OCI-LY7 (cell line): ENCODE measurements at regions not wholly inside any gene's neighbourhood (a gene's known extent, or its start where the extent isn't known, plus 50 kb on each side); places are given as distances from the start of the nearest gene placed in this dataset.

Experiments
- BruUV-seq: library from RNA; stranded (reverse); fragments of 400-500 nt; replicated peaks from 2 replicates; lab custom pipeline; 2021; lab: Mats Ljungman, UMichigan
- CTCF ChIA-PET: fragments of 300-600 bp; sonication (Branson Sonifier 250); formaldehyde crosslinking; loops from one replicate; lab custom pipeline; 2022; ENCODE audit warnings: antibody characterized with exemption; ENCODE audit not compliant: unreplicated experiment; lab: Charles Lee
- POLR2A ChIA-PET: fragments of 300-600 bp; sonication (Branson Sonifier 250); formaldehyde crosslinking; loops from one replicate; lab custom pipeline; 2022; ENCODE audit warnings: antibody characterized with exemption; lab: Charles Lee
- DNase-seq: peaks from one replicate; pipeline ENCODE4 v3.0.0-alpha.2; 2015; ENCODE audit warnings: low spot score
- H2AFZ ChIP-seq: fragments of 200-600 bp; sonication (generic), shearing (Covaris generic); 2 replicates; pipeline ENCODE4 v1.6.1; 2014; ENCODE audit warnings: mild to moderate bottlenecking, antibody characterized with exemption, low read length, moderate library complexity
- H3K27ac ChIP-seq: fragments of 200-600 bp; sonication (generic); 2 replicates; pipeline ENCODE4 v1.5.1; 2014; ENCODE audit warnings: mixed run types, low read depth, mild to moderate bottlenecking, moderate library complexity, low read length, inconsistent platforms; ENCODE audit not compliant: poor library complexity, severe bottlenecking
- H3K36me3 ChIP-seq: fragments of 200-600 bp; sonication (generic); 2 replicates; pipeline ENCODE4 v1.6.1; 2014; ENCODE audit warnings: mild to moderate bottlenecking, antibody characterized with exemption, low read length, moderate library complexity, mixed read lengths; ENCODE audit not compliant: insufficient read depth
- H3K4me1 ChIP-seq: fragments of 200-600 bp; sonication (generic); 2 replicates; pipeline ENCODE4 v1.5.1; 2014; ENCODE audit warnings: mild to moderate bottlenecking, low read length; ENCODE audit not compliant: insufficient read depth, poor library complexity, severe bottlenecking
- H3K4me2 ChIP-seq: fragments of 200-600 bp; sonication (generic); 2 replicates; pipeline ENCODE4 v1.6.1; 2014; ENCODE audit warnings: mild to moderate bottlenecking, low read length
- H3K4me3 ChIP-seq: fragments of 200-600 bp; sonication (generic); 2 replicates; pipeline ENCODE4 v1.5.1; 2014; ENCODE audit warnings: mild to moderate bottlenecking, low read depth, low read length; ENCODE audit not compliant: poor library complexity, severe bottlenecking
- H3K79me2 ChIP-seq: fragments of 200-600 bp; sonication (generic); 2 replicates; pipeline ENCODE4 v1.6.1; 2016; ENCODE audit warnings: low read depth, mild to moderate bottlenecking, low read length, moderate library complexity, mixed read lengths; ENCODE audit not compliant: insufficient read depth
- H3K9me2 ChIP-seq: fragments of 200-600 bp; sonication (generic); 2 replicates; pipeline ENCODE4 v1.6.1; 2016; ENCODE audit warnings: mild to moderate bottlenecking, low read length, mixed read lengths; ENCODE audit not compliant: insufficient read depth
- H3K9me3 ChIP-seq: fragments of 200-600 bp; sonication (generic); 2 replicates; pipeline ENCODE4 v1.6.1; 2014; ENCODE audit warnings: mild to moderate bottlenecking, mixed run types, low read length, mixed read lengths
- H4K20me1 ChIP-seq: fragments of 200-600 bp; sonication (generic); 2 replicates; pipeline ENCODE4 v1.6.1; 2014; ENCODE audit warnings: mild to moderate bottlenecking, antibody characterized with exemption, low read length, moderate library complexity, mixed read lengths; ENCODE audit not compliant: insufficient read depth
- EZH2phosphoT487 ChIP-seq: fragments of 200-600 bp; sonication (generic); IDR thresholded peaks from 2 replicates; pipeline ENCODE4 v1.6.1; 2018; ENCODE audit warnings: low read depth, borderline replicate concordance, mild to moderate bottlenecking, mixed run types, antibody characterized with exemption, low read length, moderate library complexity, mixed read lengths
- intact Hi-C: fragments of 100-400 bp; cut with micrococcal nuclease; formaldehyde crosslinking; loops from one replicate; pipeline ENCODE4 v1.10.0; 2022; ENCODE audit not compliant: unreplicated experiment
- TF ChIP-seq, protein P1 (sequence below): fragments of 200-600 bp; sonication (generic); conservative IDR thresholded peaks from 2 replicates; pipeline ENCODE4 v1.5.1; 2014; ENCODE audit warnings: mild to moderate bottlenecking, antibody characterized with exemption, low read length, moderate library complexity, mixed read lengths

GRCh38 chr4:173919861-173920260 is 363.6 kb downstream of the FBXO8 start:
- no peaks in the 10 kb centered on the region for H3K79me2 ChIP-seq
- no peaks in the 10 kb centered on the region for H4K20me1 ChIP-seq
- intact Hi-C loops, result no loop called here
- H3K4me1 ChIP-seq, result no peaks in the 10 kb centered on the region
- TF ChIP-seq, protein P1, sequence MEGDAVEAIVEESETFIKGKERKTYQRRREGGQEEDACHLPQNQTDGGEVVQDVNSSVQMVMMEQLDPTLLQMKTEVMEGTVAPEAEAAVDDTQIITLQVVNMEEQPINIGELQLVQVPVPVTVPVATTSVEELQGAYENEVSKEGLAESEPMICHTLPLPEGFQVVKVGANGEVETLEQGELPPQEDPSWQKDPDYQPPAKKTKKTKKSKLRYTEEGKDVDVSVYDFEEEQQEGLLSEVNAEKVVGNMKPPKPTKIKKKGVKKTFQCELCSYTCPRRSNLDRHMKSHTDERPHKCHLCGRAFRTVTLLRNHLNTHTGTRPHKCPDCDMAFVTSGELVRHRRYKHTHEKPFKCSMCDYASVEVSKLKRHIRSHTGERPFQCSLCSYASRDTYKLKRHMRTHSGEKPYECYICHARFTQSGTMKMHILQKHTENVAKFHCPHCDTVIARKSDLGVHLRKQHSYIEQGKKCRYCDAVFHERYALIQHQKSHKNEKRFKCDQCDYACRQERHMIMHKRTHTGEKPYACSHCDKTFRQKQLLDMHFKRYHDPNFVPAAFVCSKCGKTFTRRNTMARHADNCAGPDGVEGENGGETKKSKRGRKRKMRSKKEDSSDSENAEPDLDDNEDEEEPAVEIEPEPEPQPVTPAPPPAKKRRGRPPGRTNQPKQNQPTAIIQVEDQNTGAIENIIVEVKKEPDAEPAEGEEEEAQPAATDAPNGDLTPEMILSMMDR, result no peak
- TF ChIP-seq EZH2phosphoT487, result no peak
- no peaks in the 10 kb centered on the region for H3K9me3 ChIP-seq
- no peak overlapping the region for H2AFZ ChIP-seq
- BruUV-seq, result no TSS peak
- no peak overlapping the region for H3K27ac ChIP-seq
- no peak overlapping the region for H3K4me3 ChIP-seq
- no peak for DNase-seq
- H3K9me2 ChIP-seq, result no peaks in the 10 kb centered on the region
- no peak overlapping the region for H3K4me2 ChIP-seq
- ChIA-PET POLR2A (no interaction called here), CTCF (no interaction called here)
- no peaks in the 10 kb centered on the region for H3K36me3 ChIP-seq

DNA sequence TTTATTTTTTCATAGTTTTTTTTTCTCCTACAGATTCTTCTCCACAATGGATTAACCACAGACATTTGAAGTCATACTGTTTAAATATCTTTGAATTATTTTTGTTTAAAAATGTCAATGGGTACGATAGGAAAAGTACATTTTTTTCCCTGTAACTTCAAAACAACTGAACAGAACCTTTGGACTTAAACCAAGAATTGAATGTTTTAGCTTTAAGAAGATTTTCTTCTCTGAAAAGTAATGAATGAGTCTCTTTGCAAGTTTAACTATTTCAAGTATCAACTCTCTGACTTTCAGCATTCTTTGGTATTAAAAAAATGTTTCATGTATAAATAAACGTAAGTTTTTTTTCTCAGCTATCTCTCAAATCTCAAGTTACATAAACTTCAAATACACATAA is 364.3 kb downstream of the FBXO8 start:
- no peak overlapping the region for H3K4me3 ChIP-seq
- no peak for TF ChIP-seq EZH2phosphoT487
- TF ChIP-seq, protein P1, result no peak
- H3K4me2 ChIP-seq, result no peak overlapping the region
- no peaks in the 10 kb centered on the region for H4K20me1 ChIP-seq
- no peaks in the 10 kb centered on the region for H3K36me3 ChIP-seq
- H3K4me1 ChIP-seq, result no peaks in the 10 kb centered on the region
- CTCF ChIA-PET, result no interaction called here
- H3K79me2 ChIP-seq, result no peaks in the 10 kb centered on the region
- intact Hi-C loops, result no loop called here
- H2AFZ ChIP-seq, result no peak overlapping the region
- no peak for DNase-seq
- H3K27ac ChIP-seq, result no peak overlapping the region
- no peaks in the 10 kb centered on the region for H3K9me3 ChIP-seq
- POLR2A ChIA-PET, result no interaction called here
- no TSS peak for BruUV-seq
- no peaks in the 10 kb centered on the region for H3K9me2 ChIP-seq

GRCh38 chr4:173917255-173917960 is 366.1 kb downstream of the FBXO8 start:
- H3K27ac ChIP-seq, result no peak overlapping the region
- no peaks in the 10 kb centered on the region for H3K9me3 ChIP-seq
- no peaks in the 10 kb centered on the region for H3K9me2 ChIP-seq
- no peak overlapping the region for H2AFZ ChIP-seq
- CTCF ChIA-PET, result no interaction called here
- no peaks in the 10 kb centered on the region for H4K20me1 ChIP-seq
- TF ChIP-seq, protein P1, result no peak
- no peak for TF ChIP-seq EZH2phosphoT487
- H3K4me3 ChIP-seq, result no peak overlapping the region
- DNase-seq, result no peak
- intact Hi-C loops, result no loop called here
- POLR2A ChIA-PET, result no interaction called here
- H3K79me2 ChIP-seq, result no peaks in the 10 kb centered on the region
- BruUV-seq, result no TSS peak
- no peaks in the 10 kb centered on the region for H3K36me3 ChIP-seq
- no peaks in the 10 kb centered on the region for H3K4me1 ChIP-seq
- H3K4me2 ChIP-seq, result no peak overlapping the region
